NCI-H2227 (cell line): ENCODE measurements at regions not wholly inside any gene's neighbourhood (a gene's known extent, or its start where the extent isn't known, plus 50 kb on each side); places are given as distances from the start of the nearest gene placed in this dataset.
"Not testable (repeated sequence)": the region's sequence is repeated elsewhere in the genome, so short reads cannot be mapped to it uniquely, and the experiment has no call there.

Source experiments
- DNase-seq: peaks from one replicate; lab custom pipeline; 2025; ENCODE audit not compliant: unreplicated experiment; lab: John Stamatoyannopoulos, UW

- DNase-seq: no peak
Observed at GRCh38 chr5:52148679-52149078, 639.0 kb upstream of the ITGA1 start.

DNA sequence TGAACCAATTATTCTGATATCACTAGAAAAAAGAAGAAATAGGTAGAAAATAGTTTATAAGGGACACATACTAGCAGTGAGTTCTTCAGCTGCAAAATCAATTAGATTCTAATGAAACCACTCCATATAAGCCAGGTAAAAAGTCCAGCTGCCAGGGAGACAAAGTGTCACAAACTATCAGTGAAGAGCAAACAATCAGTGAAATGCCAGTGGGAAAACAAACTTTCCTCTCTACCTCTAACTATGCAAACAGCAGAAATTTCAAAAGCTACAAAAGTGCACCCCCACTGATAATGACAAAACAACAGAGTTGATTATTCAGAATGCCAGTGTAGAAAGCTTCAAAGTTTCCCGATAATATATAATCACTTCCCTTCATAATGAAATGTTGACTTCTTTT is 637.2 kb upstream of the ITGA1 start:
- no peak for DNase-seq

GRCh38 chr5:52156809-52157208 is 630.9 kb upstream of the ITGA1 start:
- DNase-seq: not testable (repeated sequence)

GRCh38 chr5:52165806-52166205 is 621.9 kb upstream of the ITGA1 start:
- not testable (repeated sequence) for DNase-seq

GRCh38 chr5:52173133-52173532 is 614.6 kb upstream of the ITGA1 start:
- DNase-seq: no peak

GRCh38 chr5:52177193-52177592 is 610.5 kb upstream of the ITGA1 start:
- no peak for DNase-seq

GRCh38 chr5:52181403-52181802 is 606.3 kb upstream of the ITGA1 start:
- DNase-seq: no peak

GRCh38 chr5:52190737-52191136 is 597.0 kb upstream of the ITGA1 start:
- DNase-seq: no peak

- no peak for DNase-seq
Observed at GRCh38 chr5:52199833-52200232, 587.9 kb upstream of the ITGA1 start.

DNA sequence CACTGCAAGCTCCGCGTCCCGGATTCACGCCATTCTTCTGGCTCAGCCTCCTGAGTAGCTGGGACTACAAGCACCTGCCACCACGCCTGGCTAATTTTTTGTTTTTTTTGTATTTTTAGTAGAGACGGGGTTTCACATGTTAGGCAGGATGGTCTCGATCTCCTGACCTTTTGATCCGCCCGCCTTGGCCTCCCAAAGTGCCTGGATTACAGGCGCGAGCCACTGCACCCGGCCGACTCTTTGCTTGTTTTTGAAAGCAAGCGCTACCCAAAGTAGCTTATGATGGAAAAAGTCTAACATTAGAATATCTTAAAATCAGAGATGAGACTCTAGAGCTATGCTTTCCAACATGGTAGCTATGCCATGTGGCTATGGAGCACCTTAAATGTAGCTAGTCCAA is 585.5 kb upstream of the ITGA1 start:
- no peak for DNase-seq

DNA sequence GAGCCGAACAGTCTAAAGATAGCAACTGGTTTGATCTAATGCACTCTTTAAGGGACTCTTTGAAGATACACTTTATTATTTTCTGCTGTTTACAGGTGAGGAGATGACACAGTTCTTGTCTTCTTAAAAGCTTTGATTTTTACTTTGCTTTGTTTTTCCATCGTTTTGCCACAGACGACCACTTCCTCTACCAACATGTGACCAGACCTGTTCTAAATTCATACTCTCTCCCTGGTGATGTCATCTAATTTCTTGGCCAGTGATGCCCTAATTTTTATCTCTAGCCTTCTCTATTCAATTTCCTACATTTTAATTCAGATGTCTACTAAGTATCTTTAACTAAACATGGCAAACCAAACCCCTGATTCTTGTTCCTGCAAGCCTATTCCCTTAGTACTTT is 583.4 kb upstream of the ITGA1 start:
- DNase-seq: no peak
